ENCODE measurements at regions not wholly inside any gene's neighbourhood (a gene's known extent, or its start where the extent isn't known, plus 50 kb on each side); places are given as distances from the start of the nearest gene placed in this dataset.

GRCh38 chr5:3285621-3286020, 310.0 kb upstream of the IRX1 start (continued):
- TF ChIP-seq SIN3A (conservative IDR thresholded peaks at IDR 0.05 in 1 of 2, IDR thresholded peaks at IDR 0.05 in 1 of 2; ENCODE audit: low read depth in 1 of 2, low read length in 2 of 2) = no peak
